Hepatocyte (in vitro differentiated cells): ENCODE measurements at regions not wholly inside any gene's neighbourhood (a gene's known extent, or its start where the extent isn't known, plus 50 kb on each side); places are given as distances from the start of the nearest gene placed in this dataset.

Experiments
- DNase-seq: peaks from one replicate; pipeline ENCODE4 v3.0.0-alpha.2; 2016; ENCODE audit warnings: low spot score
- H2AFZ ChIP-seq: fragments of 200-600 bp; sonication (generic); 2 replicates; pipeline ENCODE4 v1.6.0; 2016; ENCODE audit warnings: antibody characterized with exemption, mild to moderate bottlenecking
- H3K27ac ChIP-seq: fragments of 200-600 bp; sonication (generic); 2 replicates; pipeline ENCODE4 v1.5.1; 2016; ENCODE audit warnings: mild to moderate bottlenecking
- H3K27me3 ChIP-seq: fragments of 200-600 bp; sonication (generic); 2 replicates; pipeline ENCODE4 v1.6.1; 2016
- H3K36me3 ChIP-seq: fragments of 200-600 bp; sonication (generic); replicated peaks from 2 replicates; pipeline ENCODE4 v1.5.1; 2016; ENCODE audit warnings: low read depth; ENCODE audit not compliant: insufficient read depth
- H3K4me1 ChIP-seq: fragments of 200-600 bp; sonication (generic); 2 replicates; pipeline ENCODE4 v1.5.1; 2016; ENCODE audit warnings: mild to moderate bottlenecking, moderate library complexity; ENCODE audit not compliant: insufficient read depth
- H3K4me2 ChIP-seq: fragments of 200-600 bp; sonication (generic); 2 replicates; pipeline ENCODE4 v1.6.0; 2016
- H3K4me3 ChIP-seq: fragments of 200-600 bp; sonication (generic); 2 replicates; pipeline ENCODE4 v1.5.1; 2016; ENCODE audit warnings: mild to moderate bottlenecking
- H3K79me2 ChIP-seq: fragments of 200-600 bp; sonication (generic); 2 replicates; pipeline ENCODE4 v1.6.0; 2017; ENCODE audit warnings: mild to moderate bottlenecking
- H3K9me2 ChIP-seq: fragments of 200-600 bp; sonication (generic); replicated peaks from 2 replicates; pipeline ENCODE4 v1.6.0; 2017; ENCODE audit warnings: mild to moderate bottlenecking; ENCODE audit not compliant: insufficient read depth
- H3K9me3 ChIP-seq: fragments of 200-600 bp; sonication (generic); 2 replicates; pipeline ENCODE4 v1.5.1; 2016; ENCODE audit warnings: low read depth, mild to moderate bottlenecking
- H4K20me1 ChIP-seq: fragments of 200-600 bp; sonication (generic); 2 replicates; pipeline ENCODE4 v1.6.0; 2016; ENCODE audit warnings: mild to moderate bottlenecking; ENCODE audit not compliant: insufficient read depth, poor library complexity, severe bottlenecking
- CTCF ChIP-seq: fragments of 200-600 bp; sonication (generic); IDR thresholded peaks from 2 replicates; pipeline ENCODE4 v1.5.1; 2016; ENCODE audit warnings: antibody characterized with exemption, mild to moderate bottlenecking; ENCODE audit not compliant: poor library complexity
- EZH2 ChIP-seq: fragments of 200-600 bp; sonication (generic); IDR thresholded peaks from 2 replicates; pipeline ENCODE4 v1.6.1; 2016; ENCODE audit warnings: antibody characterized with exemption, mild to moderate bottlenecking, borderline replicate concordance
- EZH2phosphoT487 ChIP-seq: fragments of 200-600 bp; sonication (generic); IDR thresholded peaks from one replicate; pipeline ENCODE4 v1.6.1; 2018; ENCODE audit warnings: antibody characterized with exemption, mild to moderate bottlenecking, low read depth, moderate library complexity; ENCODE audit not compliant: unreplicated experiment, severe bottlenecking
- WGBS: methylation state at CpG from one replicate; pipeline ENCODE4 v1.1.6; 2016; ENCODE audit warnings: low lambda C conversion rate; ENCODE audit errors: missing lambda C conversion rate; 5-methylcytosine and 5-hydroxymethylcytosine counted together

- DNase-seq: no peak
- no peak for TF ChIP-seq EZH2
- no peak for TF ChIP-seq CTCF
- TF ChIP-seq EZH2phosphoT487: no peak
- H3K36me3 ChIP-seq: no peaks in the 10 kb centered on the region
- H4K20me1 ChIP-seq: no peaks in the 10 kb centered on the region
- no peaks in the 10 kb centered on the region for H3K9me2 ChIP-seq
- no peak overlapping the region for H3K4me3 ChIP-seq
- no peak overlapping the region for H3K4me2 ChIP-seq
- H3K79me2 ChIP-seq: no peaks in the 10 kb centered on the region
- H2AFZ ChIP-seq: no peak overlapping the region
- H3K27ac ChIP-seq: peak overlapping the region; percentile 9
- no peaks in the 10 kb centered on the region for H3K27me3 ChIP-seq
- WGBS: 54% methylated on average over 3 of the region's 3 CpGs
- peaks cover 26% of the 10 kb centered on the region for H3K4me1 ChIP-seq
- no peaks in the 10 kb centered on the region for H3K9me3 ChIP-seq
These were observed 174.4 kb upstream of the PHYHIPL start for GRCh38 chr10:59002011-59002410.

- H3K9me3 ChIP-seq: no peaks in the 10 kb centered on the region
- DNase-seq: no peak
- no peaks in the 10 kb centered on the region for H4K20me1 ChIP-seq
- no peak overlapping the region for H3K4me3 ChIP-seq
- H3K27ac ChIP-seq: no peak overlapping the region
- H3K79me2 ChIP-seq: no peaks in the 10 kb centered on the region
- H3K4me1 ChIP-seq: peaks cover 27% of the 10 kb centered on the region
- no peaks in the 10 kb centered on the region for H3K27me3 ChIP-seq
- no peaks in the 10 kb centered on the region for H3K9me2 ChIP-seq
- no peak for TF ChIP-seq EZH2
- TF ChIP-seq EZH2phosphoT487: no peak
- no peak for TF ChIP-seq CTCF
- H3K36me3 ChIP-seq: no peaks in the 10 kb centered on the region
- 33% methylated on average over 1 of the region's 1 CpG for WGBS
- no peak overlapping the region for H2AFZ ChIP-seq
- no peak overlapping the region for H3K4me2 ChIP-seq
These were observed 173.2 kb upstream of the PHYHIPL start for GRCh38 chr10:59003203-59003602.

GRCh38 chr10:59004392-59004791 is 172.1 kb upstream of the PHYHIPL start:
- WGBS: 89% methylated on average over 1 of the region's 1 CpG
- TF ChIP-seq EZH2phosphoT487 (no peak), CTCF (no peak), EZH2 (no peak)
- DNase-seq: no peak
- no peaks in the 10 kb centered on the region for H3K36me3 ChIP-seq
- peak overlapping the region; percentile 13 for H3K27ac ChIP-seq
- H4K20me1 ChIP-seq: no peaks in the 10 kb centered on the region
- H3K4me3 ChIP-seq: no peak overlapping the region
- no peaks in the 10 kb centered on the region for H3K27me3 ChIP-seq
- H3K4me2 ChIP-seq: no peak overlapping the region
- H3K4me1 ChIP-seq: peaks cover 32% of the 10 kb centered on the region
- H2AFZ ChIP-seq: no peak overlapping the region
- H3K9me3 ChIP-seq: no peaks in the 10 kb centered on the region
- H3K79me2 ChIP-seq: no peaks in the 10 kb centered on the region
- no peaks in the 10 kb centered on the region for H3K9me2 ChIP-seq
